ENCODE measurements at regions not wholly inside any gene's neighbourhood (a gene's known extent, or its start where the extent isn't known, plus 50 kb on each side); places are given as distances from the start of the nearest gene placed in this dataset.
A peak's percentile ranks its signal among the peaks of the same experiment; 100 is the strongest.

DNA sequence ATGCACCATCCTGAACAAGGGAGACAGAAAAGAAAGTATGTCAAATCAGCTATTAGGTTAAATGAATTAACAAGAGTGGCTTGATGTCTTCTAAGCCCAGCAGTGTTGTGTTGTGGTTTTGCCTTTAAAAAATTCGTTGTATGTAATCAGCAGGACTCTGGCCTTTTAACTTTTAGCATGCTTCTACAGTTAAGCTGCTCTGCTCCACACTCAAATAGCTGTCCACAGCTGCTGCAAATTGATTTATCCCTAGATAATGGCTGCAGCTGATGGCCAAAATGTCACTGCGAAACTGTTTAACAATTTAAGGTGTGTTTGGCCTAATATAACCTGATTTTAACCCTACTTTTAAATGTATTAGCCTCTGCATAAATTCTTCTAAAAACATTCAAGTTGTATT is 85.8 kb downstream of the CXXC4 start:
- TF ChIP-seq, protein P1, sequence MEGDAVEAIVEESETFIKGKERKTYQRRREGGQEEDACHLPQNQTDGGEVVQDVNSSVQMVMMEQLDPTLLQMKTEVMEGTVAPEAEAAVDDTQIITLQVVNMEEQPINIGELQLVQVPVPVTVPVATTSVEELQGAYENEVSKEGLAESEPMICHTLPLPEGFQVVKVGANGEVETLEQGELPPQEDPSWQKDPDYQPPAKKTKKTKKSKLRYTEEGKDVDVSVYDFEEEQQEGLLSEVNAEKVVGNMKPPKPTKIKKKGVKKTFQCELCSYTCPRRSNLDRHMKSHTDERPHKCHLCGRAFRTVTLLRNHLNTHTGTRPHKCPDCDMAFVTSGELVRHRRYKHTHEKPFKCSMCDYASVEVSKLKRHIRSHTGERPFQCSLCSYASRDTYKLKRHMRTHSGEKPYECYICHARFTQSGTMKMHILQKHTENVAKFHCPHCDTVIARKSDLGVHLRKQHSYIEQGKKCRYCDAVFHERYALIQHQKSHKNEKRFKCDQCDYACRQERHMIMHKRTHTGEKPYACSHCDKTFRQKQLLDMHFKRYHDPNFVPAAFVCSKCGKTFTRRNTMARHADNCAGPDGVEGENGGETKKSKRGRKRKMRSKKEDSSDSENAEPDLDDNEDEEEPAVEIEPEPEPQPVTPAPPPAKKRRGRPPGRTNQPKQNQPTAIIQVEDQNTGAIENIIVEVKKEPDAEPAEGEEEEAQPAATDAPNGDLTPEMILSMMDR (IDR thresholded peaks at IDR 0.05; ENCODE audit: low read depth, low read length, missing control alignments) = no peak
- in situ Hi-C loops (cut with HindIII; ENCODE audit: low sequenced_read_pairs) = no loop called here
- DNase-seq (ENCODE audit: low read depth) = no peak
- H3K4me3 ChIP-seq (ENCODE audit: low read depth, low read length) = no peak overlapping the region

DNA sequence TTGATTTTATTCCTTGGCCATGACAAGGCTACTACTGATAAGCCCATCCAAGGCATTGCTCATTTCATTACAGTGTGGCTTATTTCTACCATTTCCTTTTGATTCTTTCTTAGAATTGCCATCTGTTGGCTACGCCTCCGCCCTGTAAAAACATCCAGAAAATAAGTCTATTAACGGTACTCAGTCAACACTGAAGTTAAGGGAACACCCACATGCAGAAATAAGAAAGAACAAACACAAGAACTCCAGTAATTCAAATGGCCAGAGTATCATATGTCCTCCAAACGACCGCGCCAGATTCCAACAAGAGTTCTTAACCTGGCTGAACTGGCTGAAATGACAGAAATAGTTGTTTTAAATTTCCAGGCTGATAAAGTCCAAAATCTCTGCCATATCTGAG is 90.3 kb downstream of the CXXC4 start:
- in situ Hi-C loops (cut with HindIII; ENCODE audit: low sequenced_read_pairs) = no loop called here
- TF ChIP-seq, protein P1 (IDR thresholded peaks at IDR 0.05; ENCODE audit: low read depth, low read length, missing control alignments) = no peak
- DNase-seq (ENCODE audit: low read depth) = no peak
- H3K4me3 ChIP-seq (ENCODE audit: low read depth, low read length) = no peak overlapping the region

DNA sequence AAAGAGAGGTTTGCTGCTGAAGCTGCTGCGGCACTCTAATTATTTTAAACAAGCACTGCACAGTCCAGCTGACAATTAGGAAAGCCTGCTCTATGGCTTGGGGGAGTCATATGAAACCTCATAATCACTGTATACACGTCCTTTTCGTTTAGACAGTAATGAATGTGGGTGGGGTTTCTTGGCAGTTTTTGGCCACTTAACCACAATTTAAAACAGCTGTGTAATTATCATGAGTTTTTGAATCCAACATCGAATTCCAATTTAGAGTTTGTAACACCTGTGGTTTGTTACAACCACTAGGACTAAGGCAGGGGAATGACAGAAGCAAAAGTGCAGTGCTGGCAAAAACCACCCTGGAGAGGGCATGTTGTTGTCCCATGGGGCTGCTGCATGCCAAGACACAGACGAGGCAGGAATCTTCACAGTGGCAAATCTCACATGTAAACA is 99.5 kb downstream of the CXXC4 start:
- in situ Hi-C loops (cut with HindIII; ENCODE audit: low sequenced_read_pairs) = no loop called here
- no peak overlapping the region for H3K4me3 ChIP-seq (ENCODE audit: low read depth, low read length)

DNA sequence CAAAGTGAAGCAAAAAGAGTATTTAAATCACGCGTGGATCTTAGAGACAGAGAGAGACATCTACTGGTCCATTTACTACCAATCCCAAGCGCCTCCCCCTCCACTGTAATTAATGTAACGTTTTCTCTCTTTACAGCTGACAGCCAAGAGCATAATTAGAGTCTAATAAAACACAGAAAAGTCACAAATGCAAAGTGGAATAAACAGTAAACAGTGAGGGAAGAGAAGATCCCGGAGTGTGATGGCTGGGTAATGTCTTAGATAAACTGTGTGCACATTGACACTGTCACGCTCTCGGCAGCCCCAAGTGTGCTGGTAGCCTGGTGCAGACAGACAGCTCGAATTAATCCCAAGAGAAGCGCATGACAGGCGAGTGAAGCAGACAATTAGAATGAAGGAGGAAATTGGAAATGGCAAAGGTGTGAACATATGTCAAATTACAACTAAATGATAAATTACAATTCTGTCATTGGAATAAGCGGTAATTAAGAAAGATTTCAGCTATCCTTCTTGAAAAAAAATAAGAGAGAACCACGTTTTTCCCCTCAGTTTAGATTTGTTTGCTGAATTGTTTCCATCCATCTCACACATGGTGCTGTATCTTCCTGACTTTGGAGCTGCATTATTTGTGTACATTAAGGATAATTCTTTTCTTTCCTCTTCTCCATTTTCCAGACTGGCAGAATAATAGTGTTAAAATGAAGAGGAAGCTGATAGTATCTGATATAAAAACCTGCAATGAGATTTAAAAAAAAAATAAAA is 100.1 kb downstream of the CXXC4 start:
- TF ChIP-seq, protein P1 (IDR thresholded peaks at IDR 0.05; ENCODE audit: low read depth, low read length, missing control alignments) = no peak
- in situ Hi-C loops (cut with HindIII; ENCODE audit: low sequenced_read_pairs) = no loop called here
- H3K4me3 ChIP-seq (ENCODE audit: low read depth, low read length) = no peak overlapping the region

More for the DNA sequence above, 99.5 kb downstream of the CXXC4 start:
- peak; percentile 44 for DNase-seq (ENCODE audit: low read depth)
- TF ChIP-seq, protein P1 (IDR thresholded peaks at IDR 0.05; ENCODE audit: low read depth, low read length, missing control alignments) = no peak

DNA sequence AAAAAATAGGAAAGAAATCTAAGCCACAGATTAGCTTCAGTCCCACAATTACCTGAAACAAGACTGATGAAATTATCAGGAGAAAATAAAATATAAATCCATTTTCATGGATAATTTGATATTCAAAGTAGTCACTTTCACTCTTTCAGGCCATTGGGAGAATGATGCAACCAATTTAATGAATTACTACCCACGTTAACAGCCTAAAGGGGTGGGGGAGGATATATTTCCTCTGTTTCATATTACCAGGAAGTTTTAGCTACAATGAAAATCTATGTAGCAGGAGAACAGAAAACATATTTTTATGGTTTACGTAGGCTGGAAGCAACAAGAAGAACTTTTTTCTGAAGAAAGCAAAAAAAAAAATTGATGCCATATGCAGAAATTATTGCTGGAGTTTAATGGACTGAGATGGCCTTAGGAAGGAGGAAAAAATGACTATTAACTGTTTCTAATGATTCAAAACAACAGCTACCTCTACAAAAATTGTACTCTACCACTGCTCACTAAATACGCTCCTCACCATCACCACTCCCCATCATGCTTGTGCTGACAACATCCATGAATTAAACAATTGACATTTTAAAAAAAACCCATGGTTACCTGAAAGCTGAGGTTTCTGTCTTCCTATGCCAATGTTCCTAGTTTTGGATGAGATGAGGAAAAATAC is 100.9 kb downstream of the CXXC4 start:
- no peak overlapping the region for H3K4me3 ChIP-seq (ENCODE audit: low read depth, low read length)
- no peak for DNase-seq (ENCODE audit: low read depth)
- TF ChIP-seq, protein P1 (IDR thresholded peaks at IDR 0.05; ENCODE audit: low read depth, low read length, missing control alignments) = no peak
- in situ Hi-C loops (cut with HindIII; ENCODE audit: low sequenced_read_pairs) = no loop called here

More for the DNA sequence above, 100.1 kb downstream of the CXXC4 start:
- DNase-seq (ENCODE audit: low read depth) = no peak

DNA sequence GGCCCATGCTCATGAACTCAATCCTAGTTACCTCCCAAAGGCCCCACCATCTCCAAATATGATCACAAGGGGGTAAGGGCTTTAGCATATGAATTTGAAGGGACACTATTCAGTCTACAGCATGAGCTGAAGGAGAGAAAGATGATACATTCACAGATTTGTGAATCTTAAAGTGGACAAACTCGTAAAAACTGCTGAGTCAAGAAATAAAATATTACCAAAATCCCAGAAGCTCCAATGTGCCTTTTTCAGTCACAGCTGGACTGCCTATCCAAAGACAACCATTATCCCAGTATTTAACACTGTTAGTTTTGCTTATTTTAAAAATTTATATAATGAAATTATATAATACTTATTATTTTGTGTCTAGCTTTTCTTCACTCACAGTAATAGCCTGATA is 109.0 kb downstream of the CXXC4 start:
- no peak overlapping the region for H3K4me3 ChIP-seq (ENCODE audit: low read depth, low read length)
- TF ChIP-seq, protein P1 (IDR thresholded peaks at IDR 0.05; ENCODE audit: low read depth, low read length, missing control alignments) = no peak
- in situ Hi-C loops (cut with HindIII; ENCODE audit: low sequenced_read_pairs) = no loop called here
- DNase-seq (ENCODE audit: low read depth) = no peak
